ENCODE measurements at regions not wholly inside any gene's neighbourhood (a gene's known extent, or its start where the extent isn't known, plus 50 kb on each side); places are given as distances from the start of the nearest gene placed in this dataset.

DNA sequence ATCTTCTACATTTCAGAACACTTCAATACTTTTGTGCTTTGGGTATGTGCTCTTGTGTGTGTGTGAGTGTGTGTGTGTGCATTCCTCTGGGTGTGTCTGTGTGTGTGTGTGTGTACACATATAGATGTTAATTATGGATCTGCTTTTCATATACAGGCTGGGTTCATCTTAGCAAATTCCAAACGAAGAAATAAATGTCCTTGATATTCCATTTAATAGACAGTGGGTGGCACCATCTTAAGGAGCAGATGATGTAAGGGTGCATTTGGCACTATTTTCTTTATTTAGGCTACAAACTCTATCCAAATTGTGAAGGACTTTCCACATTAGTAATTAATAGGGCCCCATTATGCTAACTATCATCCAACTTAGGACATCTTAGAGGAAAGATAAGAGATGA lies 425.8 kb upstream of the POU3F3 start:
- H3K27ac ChIP-seq: no peak overlapping the region
- TF ChIP-seq, protein P1, sequence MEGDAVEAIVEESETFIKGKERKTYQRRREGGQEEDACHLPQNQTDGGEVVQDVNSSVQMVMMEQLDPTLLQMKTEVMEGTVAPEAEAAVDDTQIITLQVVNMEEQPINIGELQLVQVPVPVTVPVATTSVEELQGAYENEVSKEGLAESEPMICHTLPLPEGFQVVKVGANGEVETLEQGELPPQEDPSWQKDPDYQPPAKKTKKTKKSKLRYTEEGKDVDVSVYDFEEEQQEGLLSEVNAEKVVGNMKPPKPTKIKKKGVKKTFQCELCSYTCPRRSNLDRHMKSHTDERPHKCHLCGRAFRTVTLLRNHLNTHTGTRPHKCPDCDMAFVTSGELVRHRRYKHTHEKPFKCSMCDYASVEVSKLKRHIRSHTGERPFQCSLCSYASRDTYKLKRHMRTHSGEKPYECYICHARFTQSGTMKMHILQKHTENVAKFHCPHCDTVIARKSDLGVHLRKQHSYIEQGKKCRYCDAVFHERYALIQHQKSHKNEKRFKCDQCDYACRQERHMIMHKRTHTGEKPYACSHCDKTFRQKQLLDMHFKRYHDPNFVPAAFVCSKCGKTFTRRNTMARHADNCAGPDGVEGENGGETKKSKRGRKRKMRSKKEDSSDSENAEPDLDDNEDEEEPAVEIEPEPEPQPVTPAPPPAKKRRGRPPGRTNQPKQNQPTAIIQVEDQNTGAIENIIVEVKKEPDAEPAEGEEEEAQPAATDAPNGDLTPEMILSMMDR (IDR thresholded peaks at IDR 0.05 in 8 of 11, conservative IDR thresholded peaks at IDR 0.05 in 3 of 11): no peak
- TF ChIP-seq POLR2AphosphoS5 (IDR thresholded peaks at IDR 0.05) (no peak), POLR2A (IDR thresholded peaks at IDR 0.05) (no peak)
- peaks cover 0 to 15% (median 0%) of the 10 kb centered on the region in 7 donors for H3K27me3 ChIP-seq (replicated peaks in 1 of 7)
- no peaks in the 10 kb centered on the region for H3K9me3 ChIP-seq
- intact Hi-C loops (cut with DNase I; ENCODE audit: low total_unique reads): no loop called here
- no peak for DNase-seq
- no peaks in the 10 kb centered on the region for H3K36me3 ChIP-seq
- H3K4me1 ChIP-seq: no peaks in the 10 kb centered on the region
- H3K4me3 ChIP-seq: no peak overlapping the region
- WGBS, 5 donors: 35 to 51% (median 42%) methylated on average over 1 of the region's 1 CpG

DNA sequence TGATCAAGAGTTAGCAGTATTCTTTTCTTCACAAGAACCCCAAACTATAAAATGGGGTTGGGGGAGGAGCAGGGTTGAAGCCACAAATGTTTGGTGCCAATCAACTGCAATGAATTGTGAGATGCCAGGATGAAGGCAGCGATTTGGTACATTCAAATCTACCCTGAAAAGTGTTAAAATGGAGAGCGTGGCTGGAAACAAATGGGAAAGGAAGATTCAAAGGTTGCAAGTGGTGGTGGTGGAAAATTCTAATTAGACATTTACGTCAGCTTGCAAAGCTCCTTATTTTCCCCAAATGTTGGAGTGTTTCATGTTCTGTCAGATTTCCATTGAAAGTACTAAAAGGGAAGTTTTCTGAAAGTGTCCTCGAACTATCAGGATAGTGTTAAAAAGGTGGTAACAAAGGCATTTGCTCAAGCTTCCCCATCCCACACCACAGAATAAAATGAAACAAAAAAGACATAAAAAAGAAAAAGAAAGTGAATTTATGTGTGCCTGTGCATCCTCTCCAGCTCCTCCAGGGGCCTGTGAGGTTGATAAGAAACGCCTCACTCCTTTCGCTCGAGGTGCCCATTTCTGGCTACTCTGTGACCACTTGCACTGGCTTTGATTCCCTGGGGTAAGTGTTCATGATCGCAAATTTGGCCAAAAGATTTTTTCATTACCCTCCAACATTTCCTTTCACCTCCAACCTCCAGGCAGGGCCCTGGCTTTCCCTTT lies 424.1 kb upstream of the POU3F3 start:
- WGBS, 5 donors: 82 to 90% (median 85%) methylated on average over 8 of the region's 8 CpGs
- intact Hi-C loops (cut with DNase I; ENCODE audit: low total_unique reads): no loop called here

DNA sequence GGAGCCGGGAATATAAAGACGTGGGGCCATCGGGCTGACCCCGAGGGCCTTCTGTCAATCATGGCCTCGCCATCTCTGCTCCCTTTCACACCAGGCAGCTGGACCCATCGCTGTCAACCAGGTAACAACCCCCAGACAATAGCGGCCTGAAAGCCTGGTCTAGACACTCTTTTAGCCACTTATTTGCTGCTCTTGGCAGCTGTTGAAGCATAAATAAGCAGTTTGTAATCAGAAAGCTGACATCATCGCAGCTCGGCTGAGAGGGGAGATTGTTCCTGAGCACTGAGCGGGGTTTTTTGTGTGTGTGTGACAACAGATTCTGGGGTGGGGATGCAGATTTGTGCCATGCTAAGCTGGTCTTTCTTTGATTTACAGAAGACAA lies 423.6 kb upstream of the POU3F3 start:
- Histone ChIP-seq H3K4me1 (peaks cover 0 to 7% (median 2%) of the 10 kb centered on the region in 6 donors), H3K27ac (no peak overlapping the region), H3K36me3 (no peaks in the 10 kb centered on the region), H3K4me3 (no peak overlapping the region), H3K9me3 (no peaks in the 10 kb centered on the region), H3K27me3 (replicated peaks in 1 of 7) (peaks cover 0 to 22% (median 0%) of the 10 kb centered on the region in 7 donors)
- DNase-seq: no peak
- WGBS, 5 donors: 73 to 97% (median 87%) methylated on average over 10 of the region's 10 CpGs
- TF ChIP-seq, protein P1 (IDR thresholded peaks at IDR 0.05 in 8 of 11, conservative IDR thresholded peaks at IDR 0.05 in 3 of 11): no peak
- no peak for TF ChIP-seq POLR2AphosphoS5 (IDR thresholded peaks at IDR 0.05)
- TF ChIP-seq POLR2A (IDR thresholded peaks at IDR 0.05): no peak
- intact Hi-C loops (cut with DNase I; ENCODE audit: low total_unique reads): no loop called here

More for the DNA sequence above, 424.1 kb upstream of the POU3F3 start:
- no peak for DNase-seq
- Histone ChIP-seq H3K4me1 (peaks cover 0 to 6% (median 2%) of the 10 kb centered on the region in 6 donors), H3K4me3 (no peak overlapping the region), H3K27ac (no peak overlapping the region), H3K36me3 (no peaks in the 10 kb centered on the region), H3K9me3 (no peaks in the 10 kb centered on the region), H3K27me3 (replicated peaks in 1 of 7) (peaks cover 0 to 21% (median 0%) of the 10 kb centered on the region in 7 donors)
- TF ChIP-seq POLR2A (IDR thresholded peaks at IDR 0.05) (no peak), POLR2AphosphoS5 (IDR thresholded peaks at IDR 0.05) (no peak)
- TF ChIP-seq, protein P1 (IDR thresholded peaks at IDR 0.05 in 8 of 11, conservative IDR thresholded peaks at IDR 0.05 in 3 of 11): no peak

DNA sequence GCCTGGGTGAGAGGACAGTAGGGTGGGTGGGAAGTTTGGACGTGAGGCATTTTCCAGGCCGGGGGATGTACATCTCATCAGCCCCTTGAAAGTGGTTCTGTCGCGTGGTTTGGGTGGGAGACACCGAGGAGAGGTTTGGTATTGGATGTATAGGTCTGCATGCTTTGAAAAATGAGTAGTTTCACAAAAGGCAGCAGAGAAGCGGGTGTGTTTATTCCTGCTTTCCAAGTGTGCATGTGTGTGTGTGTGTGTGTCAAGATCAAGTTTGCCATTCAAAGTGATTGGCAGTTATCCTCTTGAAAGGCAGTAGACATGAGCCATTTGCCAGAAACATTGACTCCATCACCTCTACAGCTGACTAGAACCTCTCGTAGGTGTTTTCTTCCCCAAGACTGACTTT lies 423.1 kb upstream of the POU3F3 start:
- 82 to 87% (median 85%) methylated on average over 7 of the region's 7 CpGs for WGBS, 5 donors
- H3K27me3 ChIP-seq (replicated peaks in 1 of 7): peaks cover 0 to 22% (median 0%) of the 10 kb centered on the region in 7 donors
- H3K9me3 ChIP-seq: no peaks in the 10 kb centered on the region
- no peak for DNase-seq
- H3K36me3 ChIP-seq: no peaks in the 10 kb centered on the region
- TF ChIP-seq, protein P1 (IDR thresholded peaks at IDR 0.05 in 8 of 11, conservative IDR thresholded peaks at IDR 0.05 in 3 of 11): no peak
- TF ChIP-seq POLR2AphosphoS5 (IDR thresholded peaks at IDR 0.05) (no peak), POLR2A (IDR thresholded peaks at IDR 0.05) (no peak)
- H3K27ac ChIP-seq: no peak overlapping the region
- H3K4me1 ChIP-seq: peaks cover 0 to 7% (median 2%) of the 10 kb centered on the region in 6 donors
- no peak overlapping the region for H3K4me3 ChIP-seq
- intact Hi-C loops (cut with DNase I; ENCODE audit: low total_unique reads): no loop called here

Measured in spleen (tissue), 11 donors.